GM12891 (cell line): ENCODE measurements at regions not wholly inside any gene's neighbourhood (a gene's known extent, or its start where the extent isn't known, plus 50 kb on each side); places are given as distances from the start of the nearest gene placed in this dataset.

Experiments
- POLR2A ChIP-seq: IDR thresholded peaks from 2 replicates; pipeline ENCODE4 v1.6.1; 2011; ENCODE audit warnings: low read depth, low read length, control low read depth
- POLR2AphosphoS5 ChIP-seq: IDR thresholded peaks from 2 replicates; pipeline ENCODE4 v1.6.1; 2011; ENCODE audit warnings: low read depth, low read length, control low read depth
- SPI1 ChIP-seq: IDR thresholded peaks from 2 replicates; pipeline ENCODE4 v1.6.1; 2011; ENCODE audit warnings: low read depth, low read length, control low read depth
- TAF1 ChIP-seq: IDR thresholded peaks from 2 replicates; pipeline ENCODE4 v1.6.1; 2011; ENCODE audit warnings: low read depth, low read length, control low read depth

- TF ChIP-seq POLR2A (no peak), POLR2AphosphoS5 (no peak), TAF1 (no peak), SPI1 (no peak)
Measured at GRCh38 chr3:112699436-112699978, 58.6 kb upstream of the CCDC80 start.
